Mucosa of rectum (tissue), 2 donors: ENCODE measurements at regions not wholly inside any gene's neighbourhood (a gene's known extent, or its start where the extent isn't known, plus 50 kb on each side); places are given as distances from the start of the nearest gene placed in this dataset.

Experiments used
- H3K27ac ChIP-seq, 2 donors: one replicate each; pipeline ENCODE4 v1.7.0; 2013; ENCODE audit warnings: inconsistent platforms in 2 of 2, low read depth in 2 of 2, low read length in 2 of 2
- H3K27me3 ChIP-seq, 2 donors: one replicate each; pipeline ENCODE4 v1.7.0; 2013; ENCODE audit warnings: low read length in 2 of 2; ENCODE audit not compliant: control insufficient read depth in 2 of 2, insufficient read depth in 2 of 2
- H3K36me3 ChIP-seq, 2 donors: one replicate each; pipeline ENCODE4 v1.7.0; 2013; ENCODE audit warnings: low read length in 2 of 2; ENCODE audit not compliant: control insufficient read depth in 2 of 2, insufficient read depth in 2 of 2
- H3K4me1 ChIP-seq, 2 donors: one replicate each; pipeline ENCODE4 v1.7.0; 2013; ENCODE audit warnings: low read length in 2 of 2, mild to moderate bottlenecking in 1 of 2; ENCODE audit not compliant: control insufficient read depth in 2 of 2, insufficient read depth in 2 of 2
- H3K4me3 ChIP-seq, 2 donors: one replicate each; pipeline ENCODE4 v1.7.0; 2013; ENCODE audit warnings: low read length in 2 of 2
- H3K9ac ChIP-seq, 2 donors: one replicate each; pipeline ENCODE4 v1.7.0; 2013; ENCODE audit warnings: low read length in 2 of 2, low read depth in 1 of 2, mild to moderate bottlenecking in 1 of 2
- H3K9me3 ChIP-seq, 2 donors: one replicate each; pipeline ENCODE4 v1.7.0; 2013; ENCODE audit warnings: low read length in 2 of 2; ENCODE audit not compliant: control insufficient read depth in 2 of 2
- donor health status: healthy.
- donor health status: Normal muscosa, but diverticular disease.

- H3K36me3 ChIP-seq: no peaks in the 10 kb centered on the region
- H3K4me1 ChIP-seq: no peaks in the 10 kb centered on the region
- no peak overlapping the region for H3K9ac ChIP-seq
- no peaks in the 10 kb centered on the region for H3K27me3 ChIP-seq
- no peak overlapping the region for H3K27ac ChIP-seq
- H3K9me3 ChIP-seq: no peaks in the 10 kb centered on the region
- H3K4me3 ChIP-seq: no peak overlapping the region
Measured at GRCh38 chr3:31173118-31173718, 278.8 kb upstream of the GADL1 start.

DNA sequence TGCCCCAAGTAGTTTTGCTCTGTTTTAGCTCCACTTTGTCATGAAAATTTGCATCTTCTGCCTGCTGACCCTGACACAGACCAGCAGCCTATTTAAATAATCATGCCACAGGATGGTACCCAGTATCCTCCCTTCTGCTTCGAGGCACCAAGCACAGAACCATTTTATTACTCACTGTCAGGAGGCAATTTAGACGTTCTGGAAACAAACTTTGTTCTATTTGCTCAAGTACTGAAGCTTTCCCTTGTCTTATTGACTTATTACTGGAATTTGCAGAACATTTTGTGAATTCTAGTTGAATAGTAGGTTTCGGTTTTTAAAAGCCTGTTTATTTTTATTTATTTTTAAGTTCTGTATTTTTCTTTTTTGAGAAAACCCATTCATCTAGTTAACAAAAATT lies 279.6 kb upstream of the GADL1 start:
- Histone ChIP-seq H3K27ac (no peak overlapping the region), H3K9me3 (no peaks in the 10 kb centered on the region), H3K27me3 (no peaks in the 10 kb centered on the region), H3K9ac (no peak overlapping the region), H3K4me1 (no peaks in the 10 kb centered on the region), H3K36me3 (no peaks in the 10 kb centered on the region), H3K4me3 (no peak overlapping the region)

- H3K27ac ChIP-seq: no peak overlapping the region
- no peak overlapping the region for H3K9ac ChIP-seq
- H3K4me3 ChIP-seq: no peak overlapping the region
- H3K27me3 ChIP-seq: no peaks in the 10 kb centered on the region
- H3K4me1 ChIP-seq: no peaks in the 10 kb centered on the region
- no peaks in the 10 kb centered on the region for H3K9me3 ChIP-seq
- H3K36me3 ChIP-seq: no peaks in the 10 kb centered on the region
Measured at GRCh38 chr3:31176045-31176444, 281.6 kb upstream of the GADL1 start.

DNA sequence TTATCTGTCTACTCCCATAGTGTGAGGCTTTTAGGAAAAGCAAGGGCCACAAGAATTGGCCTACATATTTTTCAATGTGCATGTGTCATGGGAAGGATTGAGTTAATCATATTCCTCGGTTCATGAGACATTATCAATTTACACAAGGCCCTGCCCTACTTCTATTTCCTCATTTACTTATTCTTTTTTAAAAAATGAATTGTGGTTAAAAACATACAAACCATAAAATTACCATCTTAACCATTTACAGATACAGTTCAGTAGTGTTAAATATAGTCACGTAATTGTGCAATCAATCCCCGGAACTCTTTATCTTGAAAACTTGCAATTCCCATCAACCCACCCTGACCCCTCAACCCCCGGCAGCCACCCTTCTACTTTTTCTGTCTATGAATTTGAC lies 284.0 kb upstream of the GADL1 start:
- Histone ChIP-seq H3K27me3 (no peaks in the 10 kb centered on the region), H3K4me3 (no peak overlapping the region), H3K27ac (no peak overlapping the region), H3K9me3 (no peaks in the 10 kb centered on the region), H3K9ac (no peak overlapping the region), H3K4me1 (peaks cover 2 to 9% of the 10 kb centered on the region in 2 donors), H3K36me3 (no peaks in the 10 kb centered on the region)

DNA sequence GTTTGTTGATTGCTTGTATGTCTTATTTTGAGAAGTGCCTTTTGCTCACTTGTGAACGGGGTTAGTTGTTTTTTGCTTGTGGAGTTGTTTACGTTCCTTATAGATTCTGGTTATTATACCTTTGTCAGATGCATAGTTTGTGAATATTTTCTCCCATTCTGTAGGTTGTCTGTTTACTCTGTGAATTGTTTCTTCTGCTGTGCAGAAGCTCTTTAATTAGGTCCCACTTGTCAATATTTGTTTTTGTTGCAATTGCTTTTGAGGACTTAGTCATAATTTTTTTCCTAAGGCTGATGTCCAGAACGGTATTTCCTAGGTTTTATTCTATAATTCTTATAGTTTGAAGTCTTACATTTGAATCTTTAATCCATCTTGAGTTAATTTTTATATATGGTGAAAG lies 285.3 kb upstream of the GADL1 start:
- Histone ChIP-seq H3K4me3 (no peak overlapping the region), H3K36me3 (no peaks in the 10 kb centered on the region), H3K4me1 (peaks cover 2 to 11% of the 10 kb centered on the region in 2 donors), H3K27ac (no peak overlapping the region), H3K9me3 (no peaks in the 10 kb centered on the region), H3K27me3 (no peaks in the 10 kb centered on the region), H3K9ac (no peak overlapping the region)

DNA sequence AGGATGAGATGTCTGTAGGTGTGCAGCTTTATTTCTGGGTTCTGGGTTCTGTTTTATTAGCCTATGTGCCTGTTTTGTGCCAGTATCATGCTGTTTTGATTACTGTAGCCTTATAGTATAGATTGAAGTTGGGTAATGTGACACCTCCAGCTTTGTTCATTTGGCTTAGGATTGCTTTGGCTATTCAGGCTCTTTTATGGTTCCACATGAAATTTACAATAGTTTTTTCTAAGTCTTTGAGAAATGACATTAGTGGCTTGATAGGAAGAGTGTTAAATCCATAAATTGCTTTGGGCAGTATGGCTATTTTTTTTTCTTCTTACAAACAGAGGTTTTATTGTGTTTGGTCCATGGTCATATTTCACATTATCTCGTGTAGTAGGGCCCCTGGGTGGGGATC lies 285.8 kb upstream of the GADL1 start:
- H3K4me1 ChIP-seq: peaks cover 2 to 13% of the 10 kb centered on the region in 2 donors
- no peak overlapping the region for H3K9ac ChIP-seq

DNA sequence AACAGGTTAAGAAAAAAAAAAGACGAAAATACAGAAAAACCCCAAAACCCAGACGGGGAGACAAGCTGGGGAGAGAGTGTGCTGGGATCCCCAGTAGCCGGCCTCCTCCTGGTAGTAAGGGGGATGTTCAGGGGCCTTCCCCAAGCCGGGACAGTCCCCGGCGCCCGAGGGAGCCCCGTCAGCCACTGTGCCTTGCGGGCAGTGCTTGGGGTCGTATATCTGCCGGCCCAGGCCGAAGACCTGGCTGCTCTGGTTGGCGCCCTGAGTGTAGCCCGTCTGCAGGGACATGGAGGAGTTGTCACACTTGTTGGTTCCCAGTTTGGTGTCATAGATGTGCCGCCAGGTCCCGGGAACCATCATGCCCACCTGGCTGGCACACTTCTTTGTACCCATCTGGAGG lies 287.2 kb upstream of the GADL1 start:
- Histone ChIP-seq H3K36me3 (no peaks in the 10 kb centered on the region), H3K9me3 (no peaks in the 10 kb centered on the region), H3K4me1 (peaks cover 2 to 15% of the 10 kb centered on the region in 2 donors), H3K9ac (no peak overlapping the region), H3K27ac (no peak overlapping the region), H3K27me3 (no peaks in the 10 kb centered on the region), H3K4me3 (no peak overlapping the region)

More for the DNA sequence above, 285.8 kb upstream of the GADL1 start:
- Histone ChIP-seq H3K4me3 (no peak overlapping the region), H3K36me3 (no peaks in the 10 kb centered on the region), H3K27ac (no peak overlapping the region), H3K9me3 (no peaks in the 10 kb centered on the region), H3K27me3 (no peaks in the 10 kb centered on the region)

GRCh38 chr3:31182661-31183060 lies 288.2 kb upstream of the GADL1 start:
- Histone ChIP-seq H3K27me3 (no peaks in the 10 kb centered on the region), H3K4me3 (no peak overlapping the region), H3K27ac (no peak overlapping the region), H3K4me1 (peaks cover 2 to 21% of the 10 kb centered on the region in 2 donors), H3K36me3 (no peaks in the 10 kb centered on the region), H3K9ac (no peak overlapping the region), H3K9me3 (no peaks in the 10 kb centered on the region)

DNA sequence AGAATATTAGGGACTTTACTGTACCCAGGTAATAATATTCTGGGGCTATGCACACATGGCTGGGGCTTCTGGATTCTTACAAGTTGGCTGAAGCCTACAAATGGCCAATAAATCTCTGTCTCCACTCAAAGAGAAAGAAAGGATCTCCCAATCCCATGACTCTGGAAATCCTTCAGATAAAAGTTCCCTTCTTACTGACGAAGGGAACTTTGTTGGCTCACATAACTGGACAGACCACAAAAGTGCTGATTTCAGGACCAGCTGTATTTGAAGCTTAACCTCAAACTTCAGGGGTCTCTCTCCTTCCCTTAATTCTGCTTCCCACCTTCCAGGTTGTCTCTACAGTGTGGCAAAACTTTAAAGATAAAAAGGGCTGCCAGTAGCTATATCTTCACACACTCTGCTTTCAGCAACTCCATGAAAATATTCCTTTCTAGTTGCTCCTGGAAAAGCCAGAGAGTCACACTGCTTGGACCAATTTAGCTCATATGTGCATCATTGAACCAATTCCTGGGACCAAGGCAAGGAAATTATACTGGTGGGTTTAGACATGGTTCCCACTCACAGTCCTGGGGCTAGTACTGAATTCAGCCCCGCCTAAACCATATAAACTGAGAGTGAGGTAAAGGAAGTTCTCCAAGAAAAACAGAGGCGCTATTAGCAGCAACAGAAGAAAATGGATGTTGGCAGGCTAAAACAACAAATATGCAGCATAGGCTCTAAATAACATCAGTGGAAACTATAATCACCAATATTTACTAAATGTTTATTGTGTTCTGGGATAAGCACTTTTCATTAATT lies 290.0 kb upstream of the GADL1 start:
- Histone ChIP-seq H3K27me3 (no peaks in the 10 kb centered on the region), H3K9me3 (no peaks in the 10 kb centered on the region), H3K9ac (no peak overlapping the region), H3K4me1 (peaks cover 2 to 21% of the 10 kb centered on the region in 2 donors), H3K27ac (no peak overlapping the region), H3K4me3 (no peak overlapping the region), H3K36me3 (no peaks in the 10 kb centered on the region)

GRCh38 chr3:31185062-31185357 lies 290.5 kb upstream of the GADL1 start:
- peaks cover 2 to 21% of the 10 kb centered on the region in 2 donors for H3K4me1 ChIP-seq
- H3K9me3 ChIP-seq: no peaks in the 10 kb centered on the region
- no peak overlapping the region for H3K27ac ChIP-seq
- no peaks in the 10 kb centered on the region for H3K36me3 ChIP-seq
- no peaks in the 10 kb centered on the region for H3K27me3 ChIP-seq
- H3K9ac ChIP-seq: no peak overlapping the region
- no peak overlapping the region for H3K4me3 ChIP-seq
